ENCODE measurements at regions not wholly inside any gene's neighbourhood (a gene's known extent, or its start where the extent isn't known, plus 50 kb on each side); places are given as distances from the start of the nearest gene placed in this dataset.

DNA sequence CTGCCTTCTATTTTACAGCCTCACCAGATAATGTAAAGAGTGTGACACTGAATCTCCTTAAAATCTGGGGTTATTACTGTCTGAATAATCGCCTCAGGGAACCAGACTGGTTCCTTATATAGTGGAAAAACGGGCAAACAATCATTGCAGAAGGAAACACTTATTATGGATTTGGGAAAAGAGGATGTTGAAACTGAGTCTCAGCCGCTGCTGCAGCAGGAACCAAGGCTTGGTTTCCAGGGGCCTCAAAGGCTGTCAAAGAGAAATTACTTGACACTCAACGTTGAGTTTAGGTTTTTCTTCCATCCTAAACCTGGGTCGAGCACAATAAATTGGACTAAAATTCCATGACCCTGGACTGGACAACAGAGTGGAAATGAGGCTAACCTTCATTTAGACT lies 103.8 kb upstream of the AHR start:
- Histone ChIP-seq H3K9me3 (no peaks in the 10 kb centered on the region), H3K36me3 (no peaks in the 10 kb centered on the region), H3K4me3 (no peak overlapping the region), H3K4me1 (no peaks in the 10 kb centered on the region), H3K27me3 (no peaks in the 10 kb centered on the region), H3K27ac (no peak overlapping the region)
- WGBS, 2 donors: 68 to 72% methylated on average over 5 of the region's 5 CpGs
- TF ChIP-seq POLR2A (IDR thresholded peaks at IDR 0.05): no peak
- TF ChIP-seq, protein P1, sequence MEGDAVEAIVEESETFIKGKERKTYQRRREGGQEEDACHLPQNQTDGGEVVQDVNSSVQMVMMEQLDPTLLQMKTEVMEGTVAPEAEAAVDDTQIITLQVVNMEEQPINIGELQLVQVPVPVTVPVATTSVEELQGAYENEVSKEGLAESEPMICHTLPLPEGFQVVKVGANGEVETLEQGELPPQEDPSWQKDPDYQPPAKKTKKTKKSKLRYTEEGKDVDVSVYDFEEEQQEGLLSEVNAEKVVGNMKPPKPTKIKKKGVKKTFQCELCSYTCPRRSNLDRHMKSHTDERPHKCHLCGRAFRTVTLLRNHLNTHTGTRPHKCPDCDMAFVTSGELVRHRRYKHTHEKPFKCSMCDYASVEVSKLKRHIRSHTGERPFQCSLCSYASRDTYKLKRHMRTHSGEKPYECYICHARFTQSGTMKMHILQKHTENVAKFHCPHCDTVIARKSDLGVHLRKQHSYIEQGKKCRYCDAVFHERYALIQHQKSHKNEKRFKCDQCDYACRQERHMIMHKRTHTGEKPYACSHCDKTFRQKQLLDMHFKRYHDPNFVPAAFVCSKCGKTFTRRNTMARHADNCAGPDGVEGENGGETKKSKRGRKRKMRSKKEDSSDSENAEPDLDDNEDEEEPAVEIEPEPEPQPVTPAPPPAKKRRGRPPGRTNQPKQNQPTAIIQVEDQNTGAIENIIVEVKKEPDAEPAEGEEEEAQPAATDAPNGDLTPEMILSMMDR (IDR thresholded peaks at IDR 0.05): no peak
- no peak for DNase-seq
- intact Hi-C loops (cut with DNase I): no loop called here

DNA sequence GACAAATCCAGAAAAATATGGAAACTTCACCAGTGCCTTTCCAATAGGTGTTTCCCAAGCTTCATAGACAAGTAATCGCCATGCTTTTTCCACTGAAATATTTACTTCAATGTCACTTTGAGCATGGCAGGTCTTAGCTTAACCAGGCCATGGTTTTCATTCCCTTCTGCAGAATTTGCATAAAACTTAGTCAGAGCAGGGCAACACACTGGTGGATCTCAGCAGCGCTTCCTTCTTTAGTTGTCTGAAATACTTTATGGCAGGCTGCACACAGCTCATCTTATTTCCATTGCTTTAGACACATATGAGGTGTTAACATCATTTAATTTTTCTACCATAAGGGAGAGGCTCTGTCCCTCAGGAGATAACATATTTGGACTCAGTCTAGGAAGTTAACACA lies 102.9 kb upstream of the AHR start:
- TF ChIP-seq, protein P1 (IDR thresholded peaks at IDR 0.05): no peak
- TF ChIP-seq POLR2A (IDR thresholded peaks at IDR 0.05): no peak
- Histone ChIP-seq H3K27ac (no peak overlapping the region), H3K4me3 (no peak overlapping the region), H3K36me3 (no peaks in the 10 kb centered on the region), H3K4me1 (no peaks in the 10 kb centered on the region), H3K27me3 (no peaks in the 10 kb centered on the region), H3K9me3 (no peaks in the 10 kb centered on the region)
- WGBS, 2 donors: 93 to 98% methylated on average over 2 of the region's 2 CpGs
- DNase-seq: no peak
- intact Hi-C loops (cut with DNase I): no loop called here

DNA sequence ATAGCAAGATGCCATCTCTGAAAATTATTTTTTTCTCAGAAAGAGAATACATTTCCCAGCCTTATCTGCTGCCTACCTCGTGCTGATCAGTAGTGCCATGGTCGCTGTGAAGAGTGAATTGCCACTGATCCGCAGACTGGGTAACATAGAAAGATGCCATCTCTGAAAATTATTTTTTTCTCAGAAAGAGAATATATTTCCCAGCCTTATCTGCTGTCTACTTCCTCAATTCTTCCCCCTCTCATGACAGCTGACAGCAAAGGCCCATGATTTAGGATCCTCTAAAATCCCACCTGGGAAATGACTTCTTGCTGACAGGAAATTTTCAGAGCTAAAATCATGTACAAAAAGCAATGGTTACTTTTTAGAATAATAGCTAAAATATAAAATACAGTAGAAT lies 92.5 kb upstream of the AHR start:
- H3K27ac ChIP-seq: no peak overlapping the region
- DNase-seq: no peak
- H3K4me3 ChIP-seq: no peak overlapping the region
- intact Hi-C loops (cut with DNase I): no loop called here
- no peaks in the 10 kb centered on the region for H3K27me3 ChIP-seq
- H3K9me3 ChIP-seq: no peaks in the 10 kb centered on the region
- H3K4me1 ChIP-seq: no peaks in the 10 kb centered on the region
- WGBS, 2 donors: 85 to 90% methylated on average over 3 of the region's 3 CpGs
- TF ChIP-seq POLR2A (IDR thresholded peaks at IDR 0.05): no peak
- TF ChIP-seq, protein P1 (IDR thresholded peaks at IDR 0.05): no peak
- H3K36me3 ChIP-seq: no peaks in the 10 kb centered on the region

DNA sequence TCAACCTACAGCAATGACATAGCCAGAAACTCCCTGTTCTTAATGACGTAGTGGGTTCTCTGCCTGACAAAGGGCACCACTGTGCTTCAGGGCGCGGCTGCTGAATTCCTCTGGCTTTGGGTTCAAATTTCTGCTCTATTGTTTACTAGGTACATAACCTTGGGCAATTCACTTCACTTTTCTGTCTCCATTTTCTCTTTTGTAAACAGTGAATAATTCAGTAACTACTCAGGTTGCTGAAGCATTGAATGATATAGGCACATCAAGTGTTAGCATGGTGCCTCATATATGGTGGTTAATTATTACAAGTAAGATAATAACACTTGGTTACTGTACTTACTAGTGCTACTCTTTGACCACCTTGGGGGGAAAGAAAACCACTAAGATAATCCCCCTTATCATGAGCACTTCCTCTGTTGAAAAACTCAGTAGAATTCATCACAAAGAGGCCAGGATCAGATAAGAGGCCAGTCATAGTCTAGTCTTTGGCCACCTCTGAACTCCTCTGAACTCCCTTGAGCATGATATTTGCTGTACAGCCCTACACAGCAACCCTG lies 92.0 kb upstream of the AHR start:
- no peak overlapping the region for H3K27ac ChIP-seq
- no peaks in the 10 kb centered on the region for H3K36me3 ChIP-seq
- no peak for DNase-seq
- no peaks in the 10 kb centered on the region for H3K4me1 ChIP-seq
- H3K4me3 ChIP-seq: no peak overlapping the region
- intact Hi-C loops (cut with DNase I): no loop called here
- H3K27me3 ChIP-seq: no peaks in the 10 kb centered on the region
- H3K9me3 ChIP-seq: no peaks in the 10 kb centered on the region
- TF ChIP-seq, protein P1 (IDR thresholded peaks at IDR 0.05): no peak
- no peak for TF ChIP-seq POLR2A (IDR thresholded peaks at IDR 0.05)
- 82 to 97% methylated on average over 3 of the region's 3 CpGs for WGBS, 2 donors

DNA sequence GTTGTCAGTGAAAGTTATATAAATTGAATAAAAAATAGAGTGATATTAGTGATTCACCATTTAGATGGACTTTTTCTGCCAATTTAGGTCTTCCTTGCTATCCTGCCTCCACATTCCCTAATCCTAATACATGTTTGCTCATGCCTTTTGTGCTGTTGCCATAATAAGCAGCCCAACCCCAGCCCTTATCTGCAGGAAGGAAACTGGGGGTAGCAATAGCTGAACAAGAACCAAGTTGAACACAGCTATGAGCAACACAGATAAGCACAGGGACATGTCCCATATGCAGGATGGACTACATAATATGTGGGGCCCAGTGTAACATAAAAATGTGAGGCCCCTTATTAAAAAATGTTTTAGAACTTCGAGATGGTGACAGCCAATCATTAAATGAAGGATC lies 91.2 kb upstream of the AHR start:
- intact Hi-C loops (cut with DNase I): no loop called here
- no peaks in the 10 kb centered on the region for H3K9me3 ChIP-seq
- no peaks in the 10 kb centered on the region for H3K36me3 ChIP-seq
- H3K4me1 ChIP-seq: no peaks in the 10 kb centered on the region
- no peaks in the 10 kb centered on the region for H3K27me3 ChIP-seq
- TF ChIP-seq, protein P1 (IDR thresholded peaks at IDR 0.05): no peak
- TF ChIP-seq POLR2A (IDR thresholded peaks at IDR 0.05): no peak
- WGBS, 2 donors: 67 to 79% methylated on average over 1 of the region's 1 CpG
- no peak overlapping the region for H3K27ac ChIP-seq
- no peak overlapping the region for H3K4me3 ChIP-seq
- DNase-seq: no peak
